ENCODE measurements at regions not wholly inside any gene's neighbourhood (a gene's known extent, or its start where the extent isn't known, plus 50 kb on each side); places are given as distances from the start of the nearest gene placed in this dataset.

DNA sequence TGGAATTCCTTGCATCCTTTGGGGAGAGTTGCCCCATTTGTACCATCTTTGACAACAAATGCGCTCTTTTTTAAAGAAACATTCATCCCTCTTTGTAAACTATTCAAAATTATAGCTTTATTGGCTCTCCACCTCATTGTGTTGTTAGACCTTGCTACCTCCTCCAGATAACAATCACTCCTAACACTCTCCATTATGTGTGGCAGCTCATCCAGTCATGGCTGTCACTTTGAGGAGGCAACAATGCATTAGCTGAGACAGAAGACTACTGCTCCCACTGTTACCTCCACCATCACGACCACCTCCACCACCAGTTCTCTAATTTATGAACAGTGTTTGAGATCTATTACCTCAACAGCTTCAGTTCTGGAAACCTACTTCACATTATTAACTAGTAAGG is 339.1 kb downstream of the FRK start:
- no peak for DNase-seq (ENCODE audit: low read depth in 2 of 2)

DNA sequence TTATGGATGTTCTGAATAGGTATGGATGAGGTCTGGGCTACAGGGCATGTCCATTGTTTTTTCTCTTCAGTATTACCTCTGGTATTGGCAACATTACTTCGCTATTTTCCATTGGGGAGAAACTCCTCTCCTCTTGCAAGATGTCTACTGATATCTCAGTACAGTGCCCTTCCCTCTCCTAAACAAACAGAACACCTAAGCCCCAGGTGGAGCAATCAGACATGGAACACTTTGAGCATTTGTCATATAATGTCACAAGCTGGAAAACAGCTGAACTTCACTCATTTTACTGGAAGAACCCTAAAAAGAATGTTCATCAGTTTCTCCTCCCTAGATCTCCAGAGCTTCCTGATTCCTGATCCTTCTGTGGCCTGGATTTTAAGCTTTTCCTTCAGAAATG is 339.8 kb downstream of the FRK start:
- no peak for DNase-seq (ENCODE audit: low read depth in 2 of 2)

DNA sequence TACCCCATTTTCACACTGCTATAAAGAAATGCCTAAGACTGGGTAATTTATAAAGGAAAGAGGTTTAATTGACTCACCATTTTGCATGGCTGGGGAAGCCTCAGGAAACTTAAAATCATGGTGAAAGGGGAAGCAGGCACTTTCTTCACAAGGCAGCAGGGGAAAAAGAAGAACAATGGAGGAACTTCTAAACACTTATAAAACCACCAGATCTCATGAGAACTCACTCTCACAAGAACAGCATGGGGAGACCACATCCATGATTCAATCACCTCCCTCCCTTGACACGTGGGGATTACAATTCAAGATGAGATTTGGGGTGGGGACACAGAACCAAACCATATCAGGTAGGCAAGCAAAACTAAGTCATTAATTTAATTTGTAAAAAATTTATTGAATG is 343.2 kb downstream of the FRK start:
- DNase-seq (ENCODE audit: low read depth in 2 of 2), result no peak

DNA sequence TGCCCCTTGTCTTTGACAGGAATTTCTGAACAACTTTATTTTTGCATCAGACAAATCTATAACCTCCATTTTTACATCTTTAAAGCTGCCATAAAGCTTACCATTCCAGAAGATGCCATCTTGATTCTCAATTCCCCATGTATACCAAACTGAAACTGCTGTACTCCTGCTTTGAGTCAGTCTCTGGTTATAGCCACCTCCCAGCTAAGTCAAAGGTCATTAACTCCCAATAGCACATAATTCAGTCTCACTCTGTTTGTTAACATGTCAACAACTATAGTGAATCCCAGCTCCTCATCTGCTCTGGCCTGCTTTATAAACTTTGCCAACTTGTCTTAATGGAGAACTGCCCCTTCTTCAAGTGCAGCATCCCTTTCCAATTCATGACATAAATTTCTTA is 343.6 kb downstream of the FRK start:
- DNase-seq (ENCODE audit: low read depth in 2 of 2), result no peak

DNA sequence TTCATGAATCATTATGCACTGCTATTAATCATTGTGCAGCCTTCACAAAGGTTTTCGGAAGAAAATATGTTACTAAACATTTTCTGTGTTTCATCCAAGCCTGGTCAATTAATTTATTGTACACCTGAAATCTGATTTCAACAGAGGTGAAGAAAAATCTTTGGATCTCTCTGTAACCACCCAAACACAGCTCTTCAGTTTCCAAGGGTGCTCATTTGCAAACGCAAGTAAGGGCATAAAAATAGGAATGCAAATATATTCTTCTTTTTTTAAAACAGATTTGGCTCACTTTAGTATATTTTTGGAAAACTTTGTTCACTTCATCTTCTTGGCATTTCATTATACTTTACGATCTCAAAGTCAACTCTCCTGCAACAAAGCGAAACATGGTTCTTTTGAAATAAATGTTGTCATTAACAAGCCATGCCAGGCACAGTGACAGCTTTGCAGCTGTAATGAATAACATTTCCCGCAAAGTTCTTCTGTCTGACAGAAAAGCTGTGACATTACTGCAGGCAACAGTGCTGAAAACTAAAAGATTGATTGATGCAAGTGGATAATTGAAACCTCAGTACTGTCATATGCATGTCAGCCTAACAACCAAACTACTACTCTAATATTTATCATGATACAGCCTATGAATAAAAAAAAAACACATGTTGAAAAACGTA is 348.3 kb downstream of the FRK start:
- no peak for DNase-seq (ENCODE audit: low read depth in 2 of 2)

DNA sequence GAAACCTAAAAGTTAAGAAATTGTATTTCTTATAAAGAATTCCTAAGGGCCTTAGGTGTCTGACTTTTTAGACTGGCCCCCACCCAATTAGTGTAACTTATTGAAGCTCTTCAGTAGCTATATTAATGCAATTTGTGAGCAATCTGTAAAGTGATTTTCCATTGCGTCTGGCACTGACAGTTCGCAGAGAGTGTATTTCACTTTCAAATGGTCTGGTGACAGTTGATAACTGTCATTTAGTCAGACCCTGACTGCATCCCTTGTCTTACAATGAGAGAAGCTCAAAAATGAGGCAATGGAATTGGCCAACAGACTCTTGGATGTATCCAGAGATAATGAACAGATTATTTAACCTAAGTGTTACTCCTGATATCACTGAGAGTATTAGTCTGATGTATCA is 351.8 kb downstream of the FRK start:
- DNase-seq (ENCODE audit: low read depth in 2 of 2), result no peak

DNA sequence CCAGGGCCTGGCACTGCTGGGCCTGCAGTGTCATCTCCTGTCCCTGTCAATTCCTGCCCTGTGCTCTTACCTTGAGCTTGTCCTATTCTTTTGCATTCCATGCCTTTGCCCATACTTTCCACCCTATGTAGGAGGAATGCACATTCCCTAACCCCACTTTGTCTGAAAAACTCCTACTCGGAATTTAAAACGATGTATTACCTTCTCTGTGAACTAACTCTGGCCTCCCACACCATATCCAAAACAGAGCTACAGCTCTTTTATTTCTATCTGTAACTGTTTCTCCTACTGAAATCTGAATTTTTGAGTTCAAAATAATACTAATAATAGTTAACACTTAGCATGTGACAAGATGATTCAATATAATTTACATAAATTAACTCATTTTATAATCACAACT is 353.7 kb downstream of the FRK start:
- DNase-seq (ENCODE audit: low read depth in 2 of 2), result no peak

DNA sequence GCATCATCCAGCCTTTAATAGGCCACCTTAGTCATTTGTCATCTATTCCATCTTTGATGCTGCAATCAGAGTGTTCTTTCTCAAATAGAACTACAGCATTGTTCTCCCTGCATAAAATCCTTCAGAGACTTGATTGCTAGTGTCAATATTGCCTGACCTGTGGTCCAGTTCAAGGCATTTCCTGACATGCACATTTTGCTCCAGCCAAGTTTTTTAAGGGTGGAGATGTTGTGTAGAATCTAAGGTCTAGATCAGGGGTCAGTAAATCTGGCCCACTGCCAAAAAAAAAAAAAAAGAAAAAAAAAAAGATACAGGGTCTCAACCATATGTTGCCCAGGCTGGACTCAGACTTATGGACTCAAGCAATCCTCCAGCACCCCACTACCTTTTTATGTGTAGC is 354.4 kb downstream of the FRK start:
- DNase-seq (ENCODE audit: low read depth in 2 of 2), result no peak

DNA sequence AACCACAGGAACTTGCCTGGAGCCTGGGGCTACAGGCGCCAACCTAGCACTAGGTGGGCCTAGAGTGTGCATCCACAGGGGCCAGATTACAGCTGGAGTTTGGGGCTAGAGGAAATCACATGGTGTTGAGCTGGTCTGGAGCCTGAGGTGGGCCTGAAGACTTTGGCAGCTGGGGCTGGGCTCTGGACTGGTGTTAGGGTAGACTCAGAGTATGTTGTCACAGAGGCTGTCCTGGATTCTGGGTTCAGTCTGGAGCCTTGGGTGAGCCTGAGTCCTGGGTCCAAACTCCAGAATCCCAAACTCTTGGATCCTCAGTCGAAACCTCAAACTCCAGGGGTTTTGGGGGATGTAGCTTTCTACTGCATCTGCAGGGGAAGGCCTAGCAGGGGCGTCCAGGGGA is 356.7 kb downstream of the FRK start:
- DNase-seq (ENCODE audit: low read depth in 2 of 2), result no peak

DNA sequence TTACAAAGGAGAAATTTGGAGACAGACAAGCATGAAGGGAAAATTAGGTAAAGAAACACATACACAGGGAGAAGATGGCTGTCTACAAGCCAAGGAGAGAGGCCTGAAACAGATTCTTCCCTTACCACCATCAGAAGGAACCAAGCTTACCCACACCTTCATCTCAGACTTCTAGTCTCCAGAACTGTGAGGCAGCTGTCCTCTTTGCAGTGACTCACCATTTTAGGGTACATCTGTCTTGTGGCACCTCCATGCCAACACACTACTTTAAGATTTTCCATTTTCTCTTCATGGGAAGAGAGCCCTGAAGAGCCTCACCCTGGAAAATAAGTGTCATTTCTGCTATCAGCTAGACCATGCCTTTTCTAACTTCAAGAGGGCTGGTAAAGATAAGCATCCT is 369.3 kb downstream of the FRK start:
- no peak for DNase-seq (ENCODE audit: low read depth in 2 of 2)

DNA sequence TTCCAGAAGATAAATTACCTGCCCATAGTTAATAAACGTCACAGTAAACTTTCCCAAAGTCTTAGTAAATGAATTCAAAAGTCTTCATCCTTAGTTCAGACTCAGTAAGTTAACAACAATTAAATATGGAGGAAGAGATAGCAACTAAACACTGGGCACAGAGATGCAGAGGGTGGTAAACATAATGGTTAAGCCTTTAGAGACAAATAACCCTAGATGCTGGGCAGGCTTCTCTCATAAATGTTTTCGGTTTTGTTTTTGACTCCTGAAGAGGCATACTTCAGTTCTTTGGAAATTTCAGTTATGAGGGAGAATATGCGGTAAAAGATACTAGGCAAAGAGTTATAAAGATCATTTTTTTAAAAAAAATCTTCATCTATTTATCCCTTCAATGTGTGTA is 369.8 kb downstream of the FRK start:
- no peak for DNase-seq (ENCODE audit: low read depth in 2 of 2)

DNA sequence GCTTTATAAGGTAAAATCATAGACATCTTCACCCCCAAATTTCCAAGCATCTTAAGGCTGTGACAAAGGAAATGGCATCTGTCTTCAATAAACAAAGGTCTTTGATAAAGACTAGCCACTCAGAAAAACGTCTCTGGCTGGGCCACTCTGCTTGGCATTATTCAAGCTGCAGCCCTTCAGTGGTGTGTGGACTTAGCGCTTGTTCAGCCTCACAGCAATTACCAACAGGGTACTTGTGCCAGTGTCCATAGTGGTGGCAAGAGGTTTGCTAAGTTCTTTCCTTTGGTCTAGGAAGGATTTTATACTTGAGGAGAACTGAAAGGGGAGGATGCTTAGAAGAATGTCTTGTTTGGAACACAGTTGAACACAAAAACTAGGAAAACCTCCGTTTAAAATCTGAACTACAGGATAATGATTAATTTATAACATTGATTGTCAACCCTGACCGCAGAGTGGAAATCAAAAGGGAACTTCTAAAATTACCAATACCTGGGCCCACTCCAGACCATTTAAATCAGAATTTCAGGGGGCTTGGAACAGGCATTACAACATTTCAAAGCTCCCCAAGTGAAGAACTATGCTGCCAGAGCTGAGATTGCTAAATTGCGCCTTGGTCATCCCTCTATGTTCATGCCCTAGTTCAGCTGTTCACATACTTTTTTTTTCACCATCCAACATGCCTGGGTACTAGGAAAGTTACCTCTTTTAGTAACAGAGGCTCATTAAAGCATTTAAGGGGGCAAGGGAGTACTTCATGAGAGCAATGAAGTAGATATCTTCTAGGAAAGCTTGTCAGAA is 378.5 kb downstream of the FRK start:
- DNase-seq (ENCODE audit: low read depth in 2 of 2), result no peak

DNA sequence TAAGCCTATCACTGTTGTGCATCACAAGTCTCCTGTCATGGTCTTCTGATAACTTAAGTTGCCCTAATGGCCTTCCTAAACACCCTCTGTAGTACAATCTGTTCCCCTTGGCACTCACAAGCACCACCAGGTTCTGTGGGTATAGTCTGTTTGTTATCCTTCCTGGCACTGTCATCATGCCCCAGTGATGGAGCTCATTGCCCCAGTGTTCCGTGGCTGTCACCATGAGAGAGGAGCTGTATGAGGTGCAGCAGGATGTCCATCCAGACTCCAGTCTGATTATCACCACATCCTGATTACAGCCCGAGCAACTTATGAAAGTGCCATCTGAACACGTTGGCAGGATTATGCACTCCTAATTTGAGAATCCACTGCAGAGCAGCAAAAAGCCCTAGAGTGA is 380.1 kb downstream of the FRK start:
- no peak for DNase-seq (ENCODE audit: low read depth in 2 of 2)

DNA sequence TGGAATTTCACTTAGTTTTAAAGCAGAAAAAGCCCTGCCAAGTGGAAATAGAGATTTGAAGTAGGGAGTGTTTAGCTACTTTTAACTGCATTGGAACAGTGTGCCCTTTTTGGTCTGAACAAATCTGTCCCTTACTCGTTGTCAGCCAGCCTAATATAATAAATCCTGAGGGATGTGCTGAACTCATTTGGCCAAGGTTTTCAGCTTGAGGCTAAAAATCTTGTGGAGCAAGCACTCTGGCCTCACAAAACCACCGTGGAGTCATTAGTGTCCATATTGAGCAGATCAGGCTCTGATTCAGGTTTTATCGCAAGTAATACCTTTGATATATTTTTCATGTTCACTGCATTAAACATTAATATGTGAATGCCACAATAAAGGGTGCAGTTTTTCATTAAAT is 383.5 kb downstream of the FRK start:
- DNase-seq (ENCODE audit: low read depth in 2 of 2), result no peak

DNA sequence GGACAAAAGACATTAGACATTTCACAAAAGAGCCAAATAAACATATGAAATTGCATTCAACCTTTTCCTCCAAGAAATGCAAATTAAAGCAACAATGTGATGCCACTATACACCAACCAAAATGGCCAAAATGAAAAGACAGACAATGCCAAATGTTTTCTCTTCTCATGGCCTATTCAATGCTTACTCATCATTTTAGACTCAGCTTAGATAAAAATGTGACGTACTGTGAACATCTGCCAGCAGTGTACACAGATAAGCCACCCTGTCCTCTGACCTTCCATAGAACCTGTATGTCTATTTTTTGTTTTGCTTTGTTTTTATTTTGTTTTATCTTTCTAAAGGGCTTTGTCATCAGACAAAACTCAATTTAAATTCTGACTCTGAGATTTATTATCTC is 385.2 kb downstream of the FRK start:
- no peak for DNase-seq (ENCODE audit: low read depth in 2 of 2)

DNA sequence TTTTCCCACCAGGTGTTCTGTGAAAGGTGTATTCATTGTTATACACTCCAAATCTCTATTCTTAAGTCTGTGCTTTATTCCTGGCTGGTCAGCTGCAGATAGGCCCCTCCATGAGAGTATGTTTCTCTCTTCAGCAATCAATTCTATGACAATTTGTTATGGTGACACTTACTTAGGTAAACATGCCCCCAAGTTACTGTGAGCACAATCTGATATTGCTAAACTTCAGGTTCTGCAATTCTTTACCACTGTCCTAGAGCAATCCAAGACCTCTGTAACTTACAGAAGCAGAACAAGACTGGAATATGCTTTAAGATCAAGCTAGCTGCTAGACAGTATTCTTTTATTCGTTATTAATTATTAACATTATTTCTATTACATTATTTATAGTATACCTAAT is 391.9 kb downstream of the FRK start:
- DNase-seq (ENCODE audit: low read depth in 2 of 2), result no peak

DNA sequence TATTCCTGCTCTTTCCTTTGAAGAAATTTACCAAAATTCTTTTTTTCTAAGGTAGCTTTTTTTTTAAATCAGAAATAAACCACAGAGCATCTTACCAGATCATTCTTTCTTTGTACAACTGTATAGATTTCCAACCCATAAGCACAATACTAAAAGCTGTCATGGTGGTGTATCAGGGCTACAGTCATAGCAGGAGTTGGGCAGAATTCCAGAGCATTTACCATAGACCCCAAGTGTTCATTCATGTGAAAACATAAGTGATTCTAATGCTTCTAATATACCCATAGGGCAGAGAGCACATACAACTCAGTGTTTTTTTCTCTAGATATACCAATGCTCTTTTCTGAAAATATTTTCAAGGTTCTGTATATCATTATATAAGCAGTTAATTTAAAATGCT is 392.5 kb downstream of the FRK start:
- no peak for DNase-seq (ENCODE audit: low read depth in 2 of 2)

DNA sequence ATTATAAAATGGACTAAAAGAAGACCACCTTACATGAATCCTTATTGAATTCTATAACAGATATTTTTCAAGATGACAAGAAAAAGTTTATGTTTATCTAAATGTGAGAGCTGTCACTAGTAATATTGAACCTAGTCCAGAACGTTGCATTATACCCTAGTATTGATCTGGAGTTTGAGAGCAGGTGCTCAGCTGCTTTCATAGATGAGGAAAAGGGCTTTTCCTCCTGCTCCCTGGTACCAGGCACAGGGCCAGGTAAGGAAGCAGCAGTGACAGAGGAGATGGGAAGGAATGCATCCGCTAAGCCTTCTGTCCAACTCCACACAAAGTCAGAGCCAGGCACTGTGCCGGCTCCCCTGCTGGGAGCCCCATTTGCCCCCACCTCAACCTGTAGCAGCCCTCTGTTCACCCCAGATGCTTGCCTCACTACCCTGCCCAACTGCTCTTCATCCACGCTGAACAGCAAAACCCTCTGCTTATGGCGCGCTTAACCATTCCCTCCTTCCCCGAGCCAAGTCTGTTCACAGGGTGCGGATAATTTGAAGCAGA is 393.1 kb downstream of the FRK start:
- no peak for DNase-seq (ENCODE audit: low read depth in 2 of 2)

DNA sequence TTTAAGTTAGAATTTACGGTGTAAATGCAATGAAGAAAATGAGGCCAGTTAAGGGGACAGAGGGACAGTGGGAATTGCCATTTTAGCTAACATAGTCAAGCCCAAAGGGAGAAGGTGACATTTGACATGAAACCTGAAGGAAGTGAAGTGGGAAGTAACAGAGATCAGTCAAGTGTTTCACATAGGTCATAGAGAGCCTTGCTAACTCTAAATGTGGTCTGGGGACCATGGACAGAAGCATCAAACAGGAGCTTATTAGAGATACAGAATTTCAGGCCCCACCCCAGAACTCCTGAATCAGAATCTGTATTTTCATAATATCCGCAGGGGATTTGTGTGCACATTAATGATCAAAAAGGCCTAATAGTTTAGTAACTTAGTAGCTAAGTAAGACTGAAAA is 393.7 kb downstream of the FRK start:
- no peak for DNase-seq (ENCODE audit: low read depth in 2 of 2)

DNA sequence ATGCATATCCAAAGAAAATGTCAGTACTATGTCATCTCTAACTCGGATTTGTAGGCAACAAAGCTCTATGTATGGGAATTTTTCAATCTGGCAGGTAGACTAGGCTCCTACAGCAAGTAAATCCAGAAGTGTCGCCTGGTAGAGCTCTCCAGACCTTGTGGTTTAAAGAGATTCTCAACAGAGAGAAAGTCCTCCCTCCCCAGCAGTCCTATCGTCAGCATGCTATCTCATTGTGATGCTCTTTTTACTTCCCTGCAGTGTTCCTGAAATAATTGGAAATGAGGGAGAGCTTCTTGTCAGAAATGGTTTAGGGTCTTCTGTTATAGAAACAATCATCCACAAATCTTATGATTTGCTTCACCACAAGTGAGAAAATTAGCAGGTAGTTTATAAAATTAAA is 395.4 kb downstream of the FRK start:
- no peak for DNase-seq (ENCODE audit: low read depth in 2 of 2)

DNA sequence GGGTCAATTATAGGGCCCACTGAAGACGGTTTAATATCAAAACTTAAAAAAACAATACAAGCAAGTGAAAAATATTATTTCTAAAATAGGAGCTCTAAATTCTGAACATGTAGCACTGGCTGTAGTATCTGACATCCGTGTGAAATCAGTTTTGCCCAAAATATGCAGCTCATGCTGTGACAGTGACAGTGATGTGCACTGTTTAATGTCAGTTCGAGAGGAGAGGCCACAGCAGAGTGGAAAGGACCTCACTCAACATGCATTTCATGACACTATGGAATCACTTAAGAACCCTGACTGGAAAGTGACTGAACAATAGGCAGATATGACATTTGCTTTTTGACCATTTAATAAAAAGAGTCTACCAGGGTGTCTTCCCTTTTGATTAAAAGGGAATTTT is 397.0 kb downstream of the FRK start:
- no peak for DNase-seq (ENCODE audit: low read depth in 2 of 2)

DNA sequence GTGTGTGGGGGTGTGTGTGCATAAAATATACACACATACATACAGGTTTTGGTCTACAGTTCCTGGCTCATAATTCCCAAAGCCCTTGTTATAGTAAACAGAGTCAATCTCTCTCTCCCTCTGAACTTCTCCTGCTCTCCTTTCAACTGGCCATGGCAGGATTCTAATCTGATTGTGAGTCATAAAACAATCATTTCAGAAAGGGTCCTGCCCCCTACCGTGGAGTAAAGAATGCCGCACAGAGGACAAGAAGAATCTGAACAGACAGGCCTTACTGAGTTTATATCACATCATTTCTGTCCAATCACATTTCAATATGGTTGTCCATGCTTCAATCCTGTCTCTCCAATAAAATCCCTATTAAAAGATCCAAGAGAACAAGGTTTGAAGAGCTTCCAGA is 416.9 kb downstream of the FRK start:
- no peak for DNase-seq (ENCODE audit: low read depth in 2 of 2)

DNA sequence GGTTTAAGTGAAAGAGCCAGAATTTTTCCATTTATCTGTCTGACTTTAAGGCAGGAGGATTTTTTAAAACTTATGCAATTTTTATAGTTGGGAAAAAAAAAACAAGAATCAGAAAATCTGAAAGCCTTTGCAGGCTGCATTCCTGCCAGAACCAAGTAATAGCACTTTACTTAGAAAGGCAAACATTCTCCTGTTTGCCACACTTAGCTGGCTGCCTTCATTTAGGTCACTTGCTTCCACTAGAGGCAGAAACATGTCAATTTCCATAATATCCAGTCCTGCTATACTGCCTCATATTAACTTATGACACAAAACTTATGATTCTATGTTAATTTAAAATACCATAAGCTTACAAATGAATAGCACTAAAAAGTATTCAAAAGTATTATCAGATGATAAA is 425.8 kb downstream of the FRK start:
- DNase-seq (ENCODE audit: low read depth in 2 of 2), result no peak

Data from dermis microvascular lymphatic vessel endothelial cell (primary cell).